GM21786 (cell line): ENCODE measurements at regions not wholly inside any gene's neighbourhood (a gene's known extent, or its start where the extent isn't known, plus 50 kb on each side); places are given as distances from the start of the nearest gene placed in this dataset.

Source experiments
- ATAC-seq: cut with Tn5 transposase; IDR thresholded peaks from one replicate; pipeline ENCODE4 v1.9.1; 2021; ENCODE audit not compliant: unreplicated experiment

- ATAC-seq = no peak
These were observed 343.1 kb downstream of the CYRIA start for GRCh38 chr2:16322308-16323125.

- ATAC-seq = no peak
These were observed 343.8 kb downstream of the CYRIA start for GRCh38 chr2:16321872-16322271.

- no peak for ATAC-seq
These were observed 344.4 kb downstream of the CYRIA start for GRCh38 chr2:16321256-16321655.

- ATAC-seq = no peak
These were observed 344.9 kb downstream of the CYRIA start for GRCh38 chr2:16320716-16321115.

- no peak for ATAC-seq
These were observed 346.0 kb downstream of the CYRIA start for GRCh38 chr2:16319551-16320121.

GRCh38 chr2:16318474-16319195 is 347.0 kb downstream of the CYRIA start:
- no peak for ATAC-seq

GRCh38 chr2:16318051-16318450 is 347.6 kb downstream of the CYRIA start:
- no peak for ATAC-seq

GRCh38 chr2:16317211-16317830 is 348.3 kb downstream of the CYRIA start:
- no peak for ATAC-seq

GRCh38 chr2:16316456-16317210 is 349.0 kb downstream of the CYRIA start:
- no peak for ATAC-seq

GRCh38 chr2:16315908-16316307 is 349.7 kb downstream of the CYRIA start:
- no peak for ATAC-seq

GRCh38 chr2:16315458-16315835 is 350.2 kb downstream of the CYRIA start:
- ATAC-seq = no peak

- ATAC-seq = no peak
These were observed 350.8 kb downstream of the CYRIA start for GRCh38 chr2:16314691-16315457.

GRCh38 chr2:16314001-16314400 is 351.6 kb downstream of the CYRIA start:
- no peak for ATAC-seq

- no peak for ATAC-seq
These were observed 352.2 kb downstream of the CYRIA start for GRCh38 chr2:16313235-16313975.

- no peak for ATAC-seq
These were observed 352.9 kb downstream of the CYRIA start for GRCh38 chr2:16312771-16313170.

GRCh38 chr2:16311521-16312440 is 353.9 kb downstream of the CYRIA start:
- ATAC-seq = no peak

- ATAC-seq = no peak
These were observed 356.8 kb downstream of the CYRIA start for GRCh38 chr2:16308816-16309215.

- ATAC-seq = no peak
These were observed 360.6 kb downstream of the CYRIA start for GRCh38 chr2:16304876-16305590.
